GM18499 (cell line): ENCODE measurements at regions not wholly inside any gene's neighbourhood (a gene's known extent, or its start where the extent isn't known, plus 50 kb on each side); places are given as distances from the start of the nearest gene placed in this dataset.

Experiments
- ATAC-seq: cut with Tn5 transposase; IDR thresholded peaks from one replicate; pipeline ENCODE4 v1.9.1; 2021; ENCODE audit warnings: moderate number of reproducible peaks; ENCODE audit not compliant: insufficient read depth, unreplicated experiment

DNA sequence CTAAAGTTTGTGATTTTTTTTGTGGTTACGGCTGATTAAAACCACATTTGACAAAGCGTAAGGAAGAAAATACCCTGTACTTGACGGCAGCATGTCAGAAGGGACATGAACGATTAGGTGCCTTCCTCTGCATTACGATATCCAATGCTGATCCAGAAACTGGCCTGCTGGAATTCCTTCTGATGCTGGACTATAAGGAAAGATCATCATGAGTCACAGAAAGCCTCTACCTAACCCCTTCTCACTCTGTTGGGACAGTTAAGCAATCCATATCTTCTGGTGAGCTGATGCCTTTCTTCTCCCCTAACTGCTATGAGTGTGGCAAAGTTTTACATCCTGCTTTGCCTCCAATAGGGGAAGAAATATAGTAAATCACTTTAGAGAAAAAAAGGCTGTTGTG is 78.4 kb upstream of the PAPPA start:
- ATAC-seq: no peak

DNA sequence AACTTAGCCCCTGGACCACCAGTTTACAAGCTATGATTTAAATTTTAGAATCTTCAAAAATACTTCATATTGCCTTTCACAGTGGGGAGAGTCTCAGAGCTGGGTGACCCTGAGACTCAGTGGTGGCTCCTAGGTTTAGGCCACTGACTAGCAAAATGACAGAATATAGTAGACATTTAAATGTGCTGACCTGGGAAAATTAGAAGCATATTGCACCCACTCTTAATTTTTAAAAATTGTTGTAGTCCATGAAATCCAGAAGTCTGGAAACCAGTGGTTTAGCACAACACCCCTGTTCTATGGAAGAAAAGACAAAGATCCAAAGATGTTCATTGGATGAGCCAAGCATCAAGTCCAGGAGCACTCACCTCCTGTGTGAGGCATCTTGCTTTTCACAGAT is 75.0 kb upstream of the PAPPA start:
- ATAC-seq: no peak

DNA sequence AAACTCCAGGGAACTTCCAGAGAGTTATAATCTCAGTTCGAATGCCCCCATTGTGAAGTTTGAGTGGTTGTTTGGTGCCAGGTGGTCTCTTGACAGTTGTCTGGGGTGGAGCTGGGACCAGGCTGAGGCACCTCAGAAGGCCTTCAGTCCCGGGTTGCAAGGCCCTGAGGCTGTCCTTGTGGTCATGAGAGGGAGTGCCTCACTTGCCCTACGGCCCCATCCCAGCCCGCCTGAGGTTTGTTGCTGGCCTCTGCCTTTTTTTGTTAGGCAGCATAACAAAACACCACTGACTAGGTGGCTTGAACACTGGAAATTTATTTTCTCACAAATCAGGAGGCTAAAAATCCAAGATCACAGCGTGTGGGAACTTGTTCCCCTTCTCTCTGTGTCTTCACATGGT is 73.0 kb upstream of the PAPPA start:
- no peak for ATAC-seq

DNA sequence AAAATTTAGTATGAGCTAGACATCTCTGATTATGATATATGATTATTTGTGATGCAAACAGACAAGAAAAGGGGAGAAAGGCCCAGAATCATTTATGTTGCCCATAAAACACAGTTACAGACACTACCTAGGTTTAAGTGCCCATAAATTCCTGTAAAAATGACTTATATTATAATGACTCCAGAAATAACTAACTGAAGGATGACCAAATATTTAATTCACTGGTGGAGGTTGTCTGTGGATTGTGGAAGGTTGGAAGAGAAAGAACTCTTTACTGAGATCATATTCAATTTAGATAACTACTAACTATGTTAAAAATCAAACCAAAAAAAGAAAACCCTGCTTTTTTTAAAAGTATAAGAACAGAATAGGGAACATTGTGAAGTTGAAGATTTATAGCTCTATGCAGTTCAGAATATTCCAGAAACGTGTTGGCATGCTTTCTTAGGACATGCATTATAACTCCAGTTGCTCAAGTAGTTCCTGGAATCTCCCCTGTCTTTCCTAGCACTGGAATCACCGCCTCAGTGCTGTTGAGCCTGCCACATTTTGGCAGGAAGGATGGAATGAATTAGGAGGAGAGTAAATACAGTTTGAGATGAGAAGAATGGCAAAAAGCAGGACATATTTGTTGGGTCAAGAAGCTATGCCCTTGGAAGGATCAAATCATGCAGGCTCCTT is 72.0 kb upstream of the PAPPA start:
- no peak for ATAC-seq

DNA sequence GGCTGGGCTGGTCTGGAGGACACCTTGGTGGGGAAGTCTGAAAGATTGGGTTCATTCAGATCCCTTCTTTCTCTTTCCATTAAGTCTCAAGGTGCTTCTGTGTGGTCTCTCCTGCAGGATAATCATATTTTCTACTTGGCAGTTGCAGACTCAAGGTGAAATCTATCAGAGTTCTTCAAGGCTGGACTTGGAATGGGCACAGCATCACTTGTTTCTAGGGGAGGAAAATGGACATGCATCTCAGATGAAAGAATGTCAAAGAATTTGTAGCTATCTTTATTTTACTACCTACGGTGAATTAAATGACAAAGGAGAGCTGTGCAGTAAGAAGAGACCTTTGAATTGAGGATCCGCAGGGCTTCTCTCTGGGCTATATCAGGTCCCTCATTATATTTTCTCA is 69.8 kb upstream of the PAPPA start:
- ATAC-seq: no peak

DNA sequence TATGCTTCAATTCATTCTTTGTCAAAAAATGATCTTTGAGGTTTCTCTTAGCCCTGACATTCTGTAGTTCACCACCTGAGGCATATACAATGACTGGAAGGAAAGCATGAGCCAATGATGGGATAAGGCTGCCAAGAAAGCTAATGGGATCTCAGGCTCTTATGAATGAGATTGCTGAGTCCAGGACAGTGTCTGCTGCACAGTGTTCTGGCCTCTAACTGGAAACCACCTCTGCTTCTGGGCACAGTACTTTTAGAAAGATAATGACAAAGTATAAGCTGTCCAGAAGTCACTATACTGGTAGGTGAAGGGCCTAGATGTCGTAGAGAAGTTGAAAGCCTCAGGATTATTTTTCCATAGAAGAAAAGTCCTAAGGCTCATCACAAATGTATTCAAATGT is 69.1 kb upstream of the PAPPA start:
- no peak for ATAC-seq

DNA sequence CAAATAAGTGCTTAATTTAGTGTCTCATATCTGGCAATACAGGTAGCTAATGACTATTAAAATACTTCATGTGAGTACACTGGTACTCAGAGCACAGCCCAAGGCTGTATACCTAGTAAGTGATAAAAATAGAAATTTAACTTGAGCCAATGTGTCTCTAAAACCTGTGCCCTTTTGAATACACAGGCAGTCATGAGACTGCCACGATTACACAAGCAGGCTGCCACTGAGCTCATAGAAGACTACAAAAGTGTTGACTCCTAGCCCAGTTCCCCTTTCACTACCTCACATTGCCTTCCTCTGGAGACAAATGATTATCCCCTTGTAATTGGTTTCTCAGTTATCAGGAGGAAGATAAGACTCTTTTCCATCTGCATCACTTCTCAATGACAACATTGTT is 66.3 kb upstream of the PAPPA start:
- ATAC-seq: no peak

DNA sequence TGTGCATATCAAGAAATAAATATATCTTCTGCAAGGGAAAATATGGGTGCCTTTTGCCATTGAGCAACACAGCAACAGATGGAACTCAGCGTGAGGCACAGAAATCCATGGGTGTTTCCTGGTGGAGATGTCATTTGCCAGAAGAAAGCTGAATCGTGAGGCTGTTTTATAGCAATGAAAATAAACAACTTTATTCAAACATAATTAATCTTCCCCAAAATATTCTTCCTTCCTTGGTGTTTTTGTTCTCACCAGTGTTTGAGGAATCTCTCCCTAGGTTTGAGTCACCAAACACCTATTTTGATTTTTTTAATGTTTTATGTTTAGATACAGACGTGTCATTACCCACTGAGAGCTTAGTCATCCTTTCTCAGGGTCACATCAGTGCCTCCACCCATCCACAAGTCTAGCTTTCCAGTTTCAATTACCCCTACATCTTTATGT is 65.8 kb upstream of the PAPPA start:
- no peak for ATAC-seq

DNA sequence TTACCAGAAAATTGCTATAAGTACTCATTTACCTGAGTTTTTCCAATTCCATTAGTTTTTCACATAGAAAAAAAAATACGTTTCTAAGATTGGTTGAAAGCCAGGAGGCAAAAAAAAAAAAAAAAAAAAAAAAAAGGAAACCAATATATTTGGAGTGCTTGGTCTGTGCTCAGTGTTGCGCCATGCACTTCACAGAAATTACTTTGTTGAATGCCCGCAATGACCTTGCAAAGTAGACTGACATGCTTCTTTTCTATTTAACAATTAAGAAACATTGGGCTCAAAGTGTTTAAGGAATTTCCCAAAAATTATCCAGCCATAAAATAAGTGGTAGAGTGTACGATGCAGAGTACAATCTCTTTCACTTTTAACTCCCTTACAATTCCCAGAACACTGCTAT is 65.2 kb upstream of the PAPPA start:
- no peak for ATAC-seq

DNA sequence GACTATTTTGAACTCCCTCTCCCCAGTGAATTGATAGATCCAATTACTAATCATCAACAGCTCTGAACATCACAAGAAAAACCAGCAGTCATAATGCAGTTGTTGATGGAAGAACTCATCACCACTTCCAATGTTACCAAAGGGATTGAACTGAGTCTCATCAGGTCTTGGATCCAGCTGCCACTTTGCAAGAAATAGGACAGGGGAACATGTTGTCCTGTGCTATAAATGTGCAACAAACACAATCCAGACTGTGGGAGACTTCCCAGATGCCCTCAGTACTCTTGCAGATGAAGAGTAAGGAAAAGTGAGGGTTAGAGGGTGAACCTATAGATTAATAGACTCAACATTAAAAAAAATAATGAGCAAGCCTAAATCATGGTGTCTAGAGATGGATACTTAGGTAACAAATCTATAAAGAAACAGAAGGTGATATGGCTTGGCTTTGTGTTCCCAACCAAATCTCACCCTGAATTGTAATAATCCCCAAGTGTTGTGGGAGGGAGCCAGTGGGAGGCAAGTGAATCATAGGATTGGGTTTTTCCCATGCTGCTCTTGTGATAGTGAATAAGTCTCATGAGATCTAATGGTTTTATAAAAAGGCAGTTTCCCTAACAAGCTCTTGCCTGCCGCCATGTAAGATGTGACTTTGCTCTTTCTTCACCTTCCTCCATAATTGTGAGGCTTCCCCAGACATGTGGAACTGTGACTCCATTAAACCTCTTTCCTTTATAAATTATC is 63.4 kb upstream of the PAPPA start:
- ATAC-seq: no peak

DNA sequence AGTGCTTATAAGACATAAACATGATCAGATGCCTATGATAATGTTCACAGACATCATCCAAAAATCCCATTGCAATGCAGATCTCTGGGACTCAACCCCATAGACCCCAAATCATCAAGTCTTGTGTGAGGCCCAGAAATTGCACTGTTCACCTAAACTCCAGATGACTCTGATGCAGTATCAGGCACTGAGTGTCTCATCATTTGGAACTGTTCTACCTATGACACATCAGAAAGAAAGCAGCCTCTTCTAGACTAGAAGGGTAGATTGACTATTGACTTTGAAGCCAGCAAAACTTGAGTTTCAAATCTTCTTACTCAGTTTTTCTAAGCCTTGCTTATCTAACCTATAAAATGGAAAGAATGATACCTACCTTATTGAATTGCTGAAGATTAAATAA is 58.7 kb upstream of the PAPPA start:
- ATAC-seq: no peak

DNA sequence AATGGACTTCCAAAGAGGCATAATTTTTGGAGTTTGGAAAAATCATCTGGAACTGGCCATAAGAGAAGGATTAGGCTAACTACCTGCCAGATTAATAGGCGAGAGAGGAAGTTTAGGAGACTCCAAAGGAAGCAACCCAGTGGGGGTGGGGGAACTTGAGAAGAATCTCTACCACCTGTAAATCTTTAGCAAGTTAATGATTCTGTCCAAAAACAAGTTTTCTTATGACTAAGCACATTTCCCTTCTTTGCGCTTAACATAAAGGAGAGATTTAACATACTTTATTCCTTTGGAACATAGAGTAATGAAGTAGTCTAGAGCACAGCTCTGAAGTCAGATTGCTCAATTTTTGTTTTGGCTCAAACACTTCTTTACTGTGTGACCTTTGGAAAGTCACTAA is 58.2 kb upstream of the PAPPA start:
- ATAC-seq: no peak

DNA sequence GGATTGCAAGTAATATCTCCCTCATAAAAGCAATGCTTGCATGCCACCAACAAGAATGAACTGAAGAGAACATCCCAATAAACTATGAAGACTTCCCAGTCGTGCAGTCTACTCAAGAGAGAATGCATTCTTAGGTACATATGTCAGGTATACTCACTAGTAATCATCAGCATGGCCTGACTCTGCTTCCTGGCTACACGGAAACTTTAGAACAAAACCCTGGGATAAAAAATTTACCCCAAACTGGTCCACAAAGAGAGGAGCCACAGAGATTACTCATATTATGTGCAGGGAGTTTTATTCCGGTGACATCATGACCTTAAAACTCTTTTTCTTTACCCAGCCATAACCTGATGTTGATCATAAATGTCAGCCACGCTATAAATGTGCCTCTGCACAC is 57.5 kb upstream of the PAPPA start:
- ATAC-seq: no peak

DNA sequence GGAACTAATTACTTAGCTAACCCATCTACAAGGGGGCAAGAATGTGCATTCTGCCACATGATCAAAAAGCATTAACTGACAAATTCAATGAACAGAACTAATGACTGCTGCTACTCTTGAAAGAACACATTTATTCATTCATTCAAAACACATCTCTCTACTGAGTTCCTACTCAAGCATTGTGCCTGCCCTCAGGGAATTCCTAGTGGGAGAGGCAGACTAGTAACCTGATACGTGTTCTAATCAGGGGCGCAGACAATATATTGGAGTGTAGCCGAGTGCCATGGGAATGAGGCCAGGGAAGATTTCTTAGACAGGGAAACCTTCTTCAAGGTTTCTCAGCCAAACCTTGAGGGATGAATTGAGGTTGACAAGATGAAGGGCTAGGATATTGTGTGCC is 56.7 kb upstream of the PAPPA start:
- ATAC-seq: no peak

DNA sequence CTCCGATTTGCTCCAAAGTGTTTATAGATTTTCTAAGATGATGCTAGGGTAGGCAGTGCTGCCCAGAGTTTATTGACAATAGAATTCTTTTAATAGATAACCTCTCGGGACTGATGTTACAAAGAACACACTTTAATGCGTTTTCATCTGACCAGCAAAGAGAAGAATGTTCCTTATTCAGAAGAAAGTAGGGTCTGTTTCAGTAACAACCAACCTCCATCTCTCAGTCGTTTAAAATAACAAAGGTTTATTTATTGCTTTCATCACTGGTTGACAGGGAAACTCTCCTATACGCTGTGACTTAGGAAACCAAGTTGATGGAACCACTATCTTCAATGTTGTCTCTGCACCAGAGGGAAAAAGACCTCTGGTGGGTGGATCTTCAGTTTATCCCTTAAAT is 55.1 kb upstream of the PAPPA start:
- no peak for ATAC-seq

DNA sequence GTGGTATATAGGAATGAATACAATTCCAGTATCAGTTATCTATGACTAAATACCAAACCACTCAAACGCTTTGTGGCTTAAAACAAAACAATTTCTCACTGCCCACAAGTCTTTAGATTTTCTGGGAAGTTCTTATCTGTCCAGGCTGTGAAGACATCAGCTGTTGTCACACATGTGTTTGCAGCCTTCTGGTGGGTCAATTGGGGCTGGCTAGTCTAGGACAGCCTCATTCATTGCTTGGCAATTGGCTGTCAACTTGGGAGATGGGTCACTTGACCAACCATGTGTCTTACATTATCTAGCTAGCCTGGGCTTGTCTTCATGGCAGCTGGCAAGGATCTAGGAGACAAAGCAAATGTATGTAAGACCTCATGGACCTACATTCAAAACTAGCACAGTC is 53.8 kb upstream of the PAPPA start:
- ATAC-seq: no peak

DNA sequence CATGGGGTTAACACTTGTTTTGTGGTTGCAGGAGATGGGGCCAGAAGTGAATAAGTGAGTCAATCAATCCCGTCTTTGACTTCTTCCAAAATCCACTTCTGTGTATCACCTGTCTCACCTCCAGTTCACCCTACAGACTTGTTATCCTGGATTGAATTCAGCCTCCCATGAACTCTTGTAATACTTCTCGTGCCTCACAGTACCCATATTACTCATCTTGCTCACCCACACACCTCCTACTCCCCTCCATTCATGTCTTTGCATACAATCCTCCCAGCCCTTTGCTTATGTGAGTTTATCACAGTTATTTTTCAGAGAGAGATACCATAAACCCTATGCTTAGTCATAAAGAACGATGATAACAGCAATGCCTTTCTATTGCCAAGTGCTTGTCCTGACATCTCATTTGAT is 52.9 kb upstream of the PAPPA start:
- ATAC-seq: no peak

DNA sequence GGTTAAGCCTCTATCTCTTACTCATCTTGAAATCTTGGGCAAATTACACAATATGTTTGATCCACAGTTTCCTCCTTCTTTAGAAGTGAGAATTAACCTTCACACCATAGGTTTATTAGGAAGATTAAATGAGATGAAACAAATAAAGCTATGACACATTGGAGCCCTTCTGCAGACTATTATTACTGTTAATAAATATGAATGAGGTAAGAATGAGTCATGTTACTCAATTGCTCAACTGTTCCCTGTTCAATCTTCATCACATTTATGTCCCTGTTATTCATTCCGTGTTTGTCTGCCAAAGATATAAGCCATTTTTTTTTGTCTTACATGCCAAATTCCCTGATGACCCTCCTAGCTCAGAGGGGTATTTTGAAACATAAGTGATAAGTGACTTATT is 52.1 kb upstream of the PAPPA start:
- no peak for ATAC-seq

DNA sequence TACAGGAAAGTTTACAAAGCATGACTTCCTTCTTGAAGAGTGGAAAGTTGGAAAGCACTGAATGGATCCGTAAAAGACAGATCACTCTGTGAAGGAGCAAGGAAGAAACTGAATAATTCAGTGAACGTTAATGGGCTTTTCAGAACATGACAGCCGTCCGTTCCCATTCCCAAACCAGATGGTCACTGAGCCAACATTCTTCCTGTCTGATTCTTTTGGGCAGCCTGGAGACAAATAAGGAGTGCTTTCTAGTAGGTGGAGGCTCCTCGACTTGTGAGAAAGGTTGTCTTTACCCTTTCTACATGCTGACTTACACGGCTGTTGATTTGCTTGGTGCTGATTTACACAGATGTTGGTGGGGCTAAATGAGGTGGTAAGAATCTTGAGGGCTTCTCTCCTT is 51.0 kb upstream of the PAPPA start:
- ATAC-seq: no peak
